ENCODE measurements at regions not wholly inside any gene's neighbourhood (a gene's known extent, or its start where the extent isn't known, plus 50 kb on each side); places are given as distances from the start of the nearest gene placed in this dataset.
"Not testable (repeated sequence)": the region's sequence is repeated elsewhere in the genome, so short reads cannot be mapped to it uniquely, and the experiment has no call there.

- not testable (repeated sequence) for TF ChIP-seq CTCF (tag by site-specific recombination; IDR thresholded peaks at IDR 0.05); ZNF366 (tag by site-specific recombination; conservative IDR thresholded peaks at IDR 0.05); ZNF23 (tag by site-specific recombination; IDR thresholded peaks at IDR 0.05; ENCODE audit: borderline replicate concordance)
Measured at GRCh38 chr4:8965896-8966295, 94.3 kb upstream of the HMX1 start.
